ENCODE measurements at regions not wholly inside any gene's neighbourhood (a gene's known extent, or its start where the extent isn't known, plus 50 kb on each side); places are given as distances from the start of the nearest gene placed in this dataset.

DNA sequence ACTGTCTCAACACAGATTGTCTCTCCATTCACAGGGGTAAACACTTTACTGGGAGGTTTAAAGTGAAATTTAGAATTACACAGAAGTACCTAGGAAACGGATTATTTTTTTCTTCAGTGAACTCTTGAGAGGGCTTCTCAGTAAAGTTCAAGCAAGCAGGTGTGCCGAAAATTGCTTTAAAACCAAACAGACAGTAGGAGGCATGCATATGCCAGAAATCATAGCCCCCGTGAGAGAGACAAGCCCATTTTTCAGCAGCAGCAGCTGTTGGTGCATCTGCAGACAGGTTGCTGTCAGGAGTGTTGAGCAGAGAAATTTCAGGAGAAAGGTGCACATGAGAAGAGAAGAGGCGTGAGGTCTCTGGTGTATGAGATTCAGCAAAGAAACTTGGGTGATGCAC, 2115.5 kb upstream of the CELF4 start:
- TF ChIP-seq POLR2AphosphoS5 (IDR thresholded peaks at IDR 0.05; ENCODE audit: low read depth, low read length) (no peak), TAF1 (IDR thresholded peaks at IDR 0.05; ENCODE audit: borderline replicate concordance, insufficient read depth, low read length) (no peak), REST (IDR thresholded peaks at IDR 0.05; ENCODE audit: insufficient read depth in 1 of 2, low read depth in 2 of 2, low read length in 2 of 2) (no peak)

All from PFSK-1 (cell line).